K562 (cell line): ENCODE measurements at regions not wholly inside any gene's neighbourhood (a gene's known extent, or its start where the extent isn't known, plus 50 kb on each side); places are given as distances from the start of the nearest gene placed in this dataset.

Experiments used
- ATAC-seq: fragments of 200-7000 bp; cut with Tn5 transposase; 3 replicates; pipeline ENCODE4 v1.9.1; 2020; ENCODE audit warnings: moderate library complexity
- BruUV-seq: library from RNA; stranded (reverse); fragments of 400-500 nt; replicated peaks from 2 replicates; lab custom pipeline; 2021; lab: Mats Ljungman, UMichigan
- CTCF ChIA-PET: fragments of 300-600 bp; formaldehyde crosslinking; extraction: SDS; loops from one replicate; lab custom pipeline; 2021; ENCODE audit warnings: low intra/inter-chr PET ratio; lab: Yijun Ruan, JAX
- POLR2A ChIA-PET: fragments of 300-600, 350-650 bp; sonication (Branson Sonifier 250); formaldehyde crosslinking; extraction: SDS; loops from one replicate; lab custom pipeline; 2021; ENCODE audit warnings: antibody characterized with exemption, inconsistent platforms; lab: Yijun Ruan, JAX
- DNase-seq, 4 experiments: peaks; one replicate each; pipeline versions ENCODE4 v3.0.0 to v3.0.0-alpha.2; 2011 to 2018; ENCODE audit warnings: low spot score in 3 of 4, mixed read lengths in 3 of 4; ENCODE audit errors: extremely low read depth in 1 of 4
- FAIRE-seq: peaks from 2 replicates; lab custom pipeline; 2011; peaks lifted over from hg19 to GRCh38; lab: Jason Lieb, UNC
- H2AFZ ChIP-seq: 2 replicates; pipeline ENCODE4 v1.6.0; 2011; ENCODE audit warnings: low read depth, low read length, control low read depth, inconsistent platforms
- H3K27ac ChIP-seq: fragments of 200-600 bp; 3 replicates; pipeline ENCODE4 v1.8.0; 2011; ENCODE audit warnings: low read depth, mild to moderate bottlenecking, control low read depth, inconsistent platforms, low read length, moderate library complexity, mixed read lengths; ENCODE audit errors: extremely low read depth
- H3K27me3 ChIP-seq, 2 experiments: fragments of 300-600 bp in 1 of 2; 2 replicates in 1 of 2; 3 replicates in 1 of 2; pipeline versions ENCODE4 v1.6.0 to v1.8.0; 2011; ENCODE audit warnings: inconsistent platforms in 2 of 2, low read length in 2 of 2, mild to moderate bottlenecking in 1 of 2, mixed read lengths in 1 of 2, moderate library complexity in 1 of 2; ENCODE audit not compliant: control insufficient read depth in 2 of 2, insufficient read depth in 2 of 2
- H3K36me3 ChIP-seq: fragments of 300-600 bp; 3 replicates; pipeline ENCODE4 v1.8.0; 2011; ENCODE audit warnings: mild to moderate bottlenecking, low read length, inconsistent platforms; ENCODE audit not compliant: control insufficient read depth, insufficient read depth
- H3K4me1 ChIP-seq, 2 experiments: fragments of 200-600 bp in 1 of 2; replicated peaks in 1 of 2; 2 replicates in 1 of 2; 3 replicates in 1 of 2; pipeline versions ENCODE4 v1.5.1 to v1.8.0; 2011; ENCODE audit warnings: inconsistent platforms in 2 of 2, low read length in 2 of 2, mild to moderate bottlenecking in 1 of 2, mixed read lengths in 1 of 2, moderate library complexity in 1 of 2; ENCODE audit not compliant: control insufficient read depth in 2 of 2, insufficient read depth in 2 of 2
- H3K4me2 ChIP-seq: 2 replicates; pipeline ENCODE4 v1.6.1; 2011; ENCODE audit warnings: low read length, control low read depth, inconsistent platforms, mixed read lengths; ENCODE audit not compliant: insufficient read depth
- H3K4me3 ChIP-seq: fragments of 200-600 bp; sonication (generic), shearing (Covaris generic); 2 replicates; pipeline ENCODE4 v1.5.1; 2016; ENCODE audit warnings: control low read depth, inconsistent platforms
- H3K79me2 ChIP-seq: fragments of 200-600 bp; 3 replicates; pipeline ENCODE4 v1.8.0; 2011; ENCODE audit warnings: low read length, inconsistent platforms; ENCODE audit not compliant: control insufficient read depth, insufficient read depth
- H3K9ac ChIP-seq, 2 experiments: 2 replicates each; pipeline versions ENCODE4 v1.6.0 to v1.6.1; 2011; ENCODE audit warnings: low read depth in 2 of 2, low read length in 2 of 2, control low read depth in 1 of 2, inconsistent platforms in 1 of 2, mild to moderate bottlenecking in 1 of 2, mixed read lengths in 1 of 2; ENCODE audit not compliant: insufficient read depth in 1 of 2
- H3K9me1 ChIP-seq: one replicate; pipeline ENCODE4 v1.6.0; 2011; ENCODE audit warnings: inconsistent platforms, mild to moderate bottlenecking, low read length, moderate library complexity; ENCODE audit not compliant: control insufficient read depth, insufficient read depth
- H3K9me3 ChIP-seq: replicated peaks from 2 replicates; pipeline ENCODE4 v1.5.1; 2011; ENCODE audit warnings: low read depth, low read length, inconsistent platforms; ENCODE audit not compliant: control insufficient read depth, insufficient read depth
- H4K20me1 ChIP-seq: replicated peaks from 2 replicates; pipeline ENCODE4 v1.6.1; 2011; ENCODE audit warnings: low read length, inconsistent platforms, mixed read lengths; ENCODE audit not compliant: control insufficient read depth, insufficient read depth
- ARID2 ChIP-seq: fragments of 450-650 bp; IDR thresholded peaks from 2 replicates; pipeline ENCODE4 v1.6.1; 2017; ENCODE audit warnings: antibody characterized with exemption, mild to moderate bottlenecking
- CEBPZ ChIP-seq: fragments of 150-350 bp; IDR thresholded peaks from 2 replicates; pipeline ENCODE4 v1.6.1; 2014; ENCODE audit warnings: low read depth, mild to moderate bottlenecking, low read length, borderline replicate concordance
- EGR1 ChIP-seq: fragments of 450-650 bp; conservative IDR thresholded peaks from 2 replicates; pipeline ENCODE4 v1.6.1; 2017; ENCODE audit warnings: mild to moderate bottlenecking
- GATAD2A ChIP-seq: fragments of 450-650 bp; IDR thresholded peaks from 2 replicates; pipeline ENCODE4 v1.6.1; 2017
- GTF2E2 ChIP-seq: fragments of 200-800 bp; sonication (Bioruptor generic); IDR thresholded peaks from 2 replicates; pipeline ENCODE4 v1.6.1; 2016; ENCODE audit warnings: missing genetic modification characterization, missing compliant biosample characterization
- HDAC6 ChIP-seq: IDR thresholded peaks from 2 replicates; pipeline ENCODE4 v1.6.1; 2012; ENCODE audit warnings: low read depth, mild to moderate bottlenecking, control low read depth, inconsistent platforms, low read length, moderate library complexity
- MCM5 ChIP-seq: fragments of 450-650 bp; IDR thresholded peaks from 2 replicates; pipeline ENCODE4 v1.6.1; 2016; ENCODE audit warnings: low read depth
- MXD1 ChIP-seq: fragments of 250-450 bp; sonication (Bioruptor Pico); IDR thresholded peaks from 2 replicates; pipeline ENCODE4 v1.8.0; 2021; ENCODE audit warnings: borderline replicate concordance, mild to moderate bottlenecking, moderate library complexity; ENCODE audit not compliant: poor library complexity, severe bottlenecking
- PHB ChIP-seq: fragments of 250-450 bp; sonication (Bioruptor Pico); IDR thresholded peaks from 2 replicates; pipeline ENCODE4 v1.5.0; 2021
- POLR3A ChIP-seq: IDR thresholded peaks from 2 replicates; pipeline ENCODE4 v1.6.1; 2011; ENCODE audit warnings: borderline replicate concordance, mild to moderate bottlenecking, moderate library complexity; ENCODE audit not compliant: insufficient read length, insufficient read depth; ENCODE audit errors: extremely low read depth
- STAT5B ChIP-seq: fragments of 250-450 bp; sonication (Bioruptor Pico); IDR thresholded peaks from 2 replicates; pipeline ENCODE4 v1.8.0; 2021; ENCODE audit warnings: mild to moderate bottlenecking, inconsistent platforms
- TCF3 ChIP-seq: sonication (generic); formaldehyde crosslinking; IDR thresholded peaks from 2 replicates; pipeline ENCODE4 v1.4.0; 2020; ENCODE audit warnings: mild to moderate bottlenecking, missing genetic modification reagents
- TRIM24 ChIP-seq, 2 experiments: fragments of 450-650 bp; IDR thresholded peaks; 2 replicates each; pipeline ENCODE4 v1.6.1; 2016
- TRIM25 ChIP-seq: fragments of 450-650 bp; IDR thresholded peaks from 2 replicates; pipeline ENCODE4 v1.7.0; 2016; ENCODE audit warnings: borderline replicate concordance
- XRCC3 ChIP-seq: fragments of 450-650 bp; IDR thresholded peaks from 2 replicates; pipeline ENCODE4 v1.6.1; 2017; ENCODE audit warnings: mild to moderate bottlenecking, moderate library complexity
- WGBS: fragments of 100-300 bp; shearing (Covaris generic); methylation state at CpG from one replicate; pipeline ENCODE4 v1.1.6; 2016; ENCODE audit warnings: low coverage, mixed read lengths; ENCODE audit not compliant: insufficient coverage; ENCODE audit errors: missing lambda C conversion rate; 5-methylcytosine and 5-hydroxymethylcytosine counted together
- in situ Hi-C: fragments of 300-500 bp; cut with MboI; formaldehyde crosslinking; loops from 4 replicates; pipeline ENCODE4 v1.15.0; 2018; ENCODE audit warnings: inconsistent platforms, mixed read lengths
- intact Hi-C: fragments of 100-400 bp; cut with micrococcal nuclease; formaldehyde crosslinking; loops from 2 replicates; pipeline ENCODE4 v1.14.2; 2022

GRCh38 chr15:101560722-101561583 lies 71.4 kb upstream of the PCSK6 start (continued):
- TF ChIP-seq POLR3A: no peak
- TF ChIP-seq PHB (CRISPR knock-in tag): no peak
- no peak for TF ChIP-seq GATAD2A
- no peak for TF ChIP-seq CEBPZ
- no peak for TF ChIP-seq GTF2E2
- TF ChIP-seq EGR1: no peak
- no peak for TF ChIP-seq TCF3

- Histone ChIP-seq H3K36me3 (no peaks in the 10 kb centered on the region), H3K27me3 (peaks cover 71 to 86% of the 10 kb centered on the region in 2 experiments), H4K20me1 (peaks cover 4% of the 10 kb centered on the region; the same call in 1 of the 2 replicates), H2AFZ (no peak overlapping the region), H3K4me1 (no peaks in the 10 kb centered on the region), H3K27ac (no peak overlapping the region), H3K9me3 (no peaks in the 10 kb centered on the region), H3K9ac (no peak overlapping the region), H3K9me1 (peaks cover 4% of the 10 kb centered on the region), H3K79me2 (no peaks in the 10 kb centered on the region), H3K4me2 (no peak overlapping the region), H3K4me3 (no peak overlapping the region)
- intact Hi-C loops (no loop called here), in situ Hi-C loops (no loop called here)
- BruUV-seq: no TSS peak
- ChIA-PET POLR2A (no interaction called here), CTCF (no interaction called here)
- DNase-seq (no peak), ATAC-seq (no peak), FAIRE-seq (no peak)
- 2% methylated on average over 6 of the region's 6 CpGs for WGBS
- TF ChIP-seq MCM5 (no peak), TRIM25 (no peak), MXD1 (no peak), TCF3 (no peak), ARID2 (no peak), STAT5B (no peak), HDAC6 (no peak), TRIM24 (IDR thresholded peaks at IDR 0.05) (no peak), XRCC3 (no peak)
Measured at GRCh38 chr15:101559952-101560351, 70.4 kb upstream of the PCSK6 start.
